ENCODE measurements at regions not wholly inside any gene's neighbourhood (a gene's known extent, or its start where the extent isn't known, plus 50 kb on each side); places are given as distances from the start of the nearest gene placed in this dataset.

GRCh38 chr16:60818465-60818864 lies 1217.8 kb downstream of the CDH8 start:
- Histone ChIP-seq H3K9ac (ENCODE audit: insufficient read depth in 1 of 2, low read depth in 2 of 2, low read length in 2 of 2) (no peak overlapping the region), H3K4me1 (replicated peaks in 1 of 2; ENCODE audit: control insufficient read depth in 2 of 2, insufficient read depth in 2 of 2, low read length in 2 of 2) (no peaks in the 10 kb centered on the region), H3K4me3 (no peak overlapping the region), H3K79me2 (ENCODE audit: control insufficient read depth, insufficient read depth, low read length) (no peaks in the 10 kb centered on the region), H2AFZ (ENCODE audit: low read depth, low read length) (no peak overlapping the region), H3K27ac (ENCODE audit: extremely low read depth, low read depth, low read length) (no peak overlapping the region), H3K27me3 (ENCODE audit: control insufficient read depth in 2 of 2, insufficient read depth in 2 of 2, low read length in 2 of 2) (no peaks in the 10 kb centered on the region), H3K9me1 (ENCODE audit: control insufficient read depth, insufficient read depth, low read length) (no peaks in the 10 kb centered on the region), H3K9me3 (replicated peaks; ENCODE audit: control insufficient read depth, insufficient read depth, low read depth, low read length) (no peaks in the 10 kb centered on the region), H3K36me3 (ENCODE audit: control insufficient read depth, insufficient read depth, low read length) (no peaks in the 10 kb centered on the region), H3K4me2 (ENCODE audit: insufficient read depth, low read length) (no peak overlapping the region), H4K20me1 (replicated peaks; ENCODE audit: control insufficient read depth, insufficient read depth, low read length) (no peaks in the 10 kb centered on the region)
- ATAC-seq (no peak), DNase-seq (ENCODE audit: extremely low read depth in 1 of 4, low spot score in 3 of 4) (no peak), FAIRE-seq (no peak)
- in situ Hi-C loops (cut with MboI), result no loop called here
- BruUV-seq (replicated peaks), result no TSS peak
- CTCF ChIA-PET (ENCODE audit: low intra/inter-chr PET ratio), result no interaction called here
- intact Hi-C loops (cut with micrococcal nuclease), result no loop called here
- TF ChIP-seq ZNF584 (CRISPR knock-in tag; IDR thresholded peaks at IDR 0.05; ENCODE audit: low read depth) (no peak), SREBF1 (IDR thresholded peaks at IDR 0.05; ENCODE audit: borderline replicate concordance, low read depth, low read length) (no peak), RNF219 (CRISPR knock-in tag; IDR thresholded peaks at IDR 0.05) (no peak), MAFF (IDR thresholded peaks at IDR 0.05; ENCODE audit: low read length) (no peak), MEF2A (IDR thresholded peaks at IDR 0.05; ENCODE audit: control insufficient read depth, low read depth, low read length) (no peak), ARID3B (CRISPR knock-in tag; IDR thresholded peaks at IDR 0.05; ENCODE audit: borderline replicate concordance) (no peak), KAT8 (IDR thresholded peaks at IDR 0.05; ENCODE audit: low read depth) (no peak), ZFP91 (CRISPR knock-in tag; IDR thresholded peaks at IDR 0.05) (no peak), ZNF695 (CRISPR knock-in tag; IDR thresholded peaks at IDR 0.05) (no peak), HOXB6 (CRISPR knock-in tag; IDR thresholded peaks at IDR 0.05; ENCODE audit: borderline replicate concordance) (no peak), SP2 (IDR thresholded peaks at IDR 0.05; ENCODE audit: extremely low read depth, low read depth, low read length, poor library complexity, severe bottlenecking) (no peak), POLR3A (IDR thresholded peaks at IDR 0.05; ENCODE audit: borderline replicate concordance, extremely low read depth, insufficient read depth, insufficient read length) (no peak)
- POLR2A ChIA-PET, result no interaction called here
- 8% methylated on average over 1 of the region's 1 CpG for WGBS (ENCODE audit: insufficient coverage, low coverage, missing lambda C conversion rate)
